Karpas-422 (cell line): ENCODE measurements at regions not wholly inside any gene's neighbourhood (a gene's known extent, or its start where the extent isn't known, plus 50 kb on each side); places are given as distances from the start of the nearest gene placed in this dataset.

Experiments
- DNase-seq: peaks from one replicate; pipeline ENCODE4 v3.0.0-alpha.2; 2015
- H2AFZ ChIP-seq: fragments of 200-600 bp; sonication (generic); 2 replicates; pipeline ENCODE4 v1.6.1; 2014; ENCODE audit warnings: antibody characterized with exemption, low read length, mixed read lengths
- H3K27ac ChIP-seq: fragments of 200-600 bp; sonication (generic); 2 replicates; pipeline ENCODE4 v1.5.1; 2014; ENCODE audit warnings: mild to moderate bottlenecking, low read length, moderate library complexity
- H3K27me3 ChIP-seq: fragments of 200-600 bp; sonication (generic); 2 replicates; pipeline ENCODE4 v1.6.1; 2014; ENCODE audit warnings: low read length, mixed read lengths
- H3K36me3 ChIP-seq: fragments of 200-600 bp; sonication (generic); 2 replicates; pipeline ENCODE4 v1.6.1; 2014; ENCODE audit warnings: low read length, mixed read lengths; ENCODE audit not compliant: insufficient read depth
- H3K4me1 ChIP-seq: fragments of 200-600 bp; sonication (generic); 2 replicates; pipeline ENCODE4 v1.6.1; 2014; ENCODE audit warnings: mild to moderate bottlenecking, low read length, mixed read lengths
- H3K4me2 ChIP-seq: fragments of 200-600 bp; sonication (generic); 2 replicates; pipeline ENCODE4 v1.6.1; 2014; ENCODE audit warnings: low read length, low read depth, mild to moderate bottlenecking; ENCODE audit not compliant: poor library complexity, severe bottlenecking
- H3K4me3 ChIP-seq: fragments of 200-600 bp; sonication (generic); 2 replicates; pipeline ENCODE4 v1.5.1; 2014; ENCODE audit warnings: mild to moderate bottlenecking, antibody characterized with exemption, low read length, mixed read lengths
- H3K79me2 ChIP-seq: fragments of 200-600 bp; sonication (generic); 2 replicates; pipeline ENCODE4 v1.6.1; 2014; ENCODE audit warnings: mild to moderate bottlenecking, low read length, mixed read lengths
- H3K9ac ChIP-seq: fragments of 200-600 bp; sonication (generic); 2 replicates; pipeline ENCODE4 v1.6.0; 2014; ENCODE audit warnings: low read length
- H3K9me2 ChIP-seq: fragments of 200-600 bp; sonication (generic), shearing (Covaris generic); replicated peaks from 2 replicates; pipeline ENCODE4 v1.6.0; 2014; ENCODE audit warnings: mild to moderate bottlenecking, low read length, moderate library complexity; ENCODE audit not compliant: insufficient read depth
- H3K9me3 ChIP-seq: fragments of 300-700, 200-600 bp; sonication (generic); 2 replicates; pipeline ENCODE4 v1.6.1; 2014; ENCODE audit warnings: low read length, mixed read lengths
- H4K20me1 ChIP-seq: fragments of 200-600 bp; sonication (generic); 2 replicates; pipeline ENCODE4 v1.6.1; 2014; ENCODE audit warnings: mild to moderate bottlenecking, antibody characterized with exemption, low read length, low read depth; ENCODE audit not compliant: insufficient read depth

DNA sequence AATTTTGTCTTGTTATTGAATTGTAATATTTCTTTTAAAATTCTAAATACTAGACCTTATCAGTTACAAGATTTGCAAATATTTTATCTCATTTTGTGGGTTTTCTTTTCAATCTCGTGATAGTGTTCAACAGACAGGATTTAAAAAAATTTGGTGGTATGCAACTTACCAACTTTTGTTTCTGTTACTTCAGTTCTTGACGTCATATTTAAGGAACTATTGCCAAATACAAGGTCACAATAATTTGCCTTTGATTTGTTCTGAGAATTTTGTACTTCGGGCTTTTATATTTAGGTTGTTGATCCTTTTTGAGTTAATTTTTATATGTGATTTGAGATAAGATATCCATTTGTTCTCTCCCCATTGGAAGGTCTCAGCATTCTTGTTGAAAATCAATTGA, 876.6 kb downstream of the DCDC2C start:
- Histone ChIP-seq H3K4me3 (no peak overlapping the region), H3K27ac (no peak overlapping the region), H3K27me3 (no peaks in the 10 kb centered on the region), H2AFZ (no peak overlapping the region), H4K20me1 (no peaks in the 10 kb centered on the region), H3K4me2 (no peak overlapping the region), H3K9me3 (no peaks in the 10 kb centered on the region), H3K4me1 (no peaks in the 10 kb centered on the region), H3K9ac (no peak overlapping the region), H3K36me3 (no peaks in the 10 kb centered on the region), H3K9me2 (no peaks in the 10 kb centered on the region), H3K79me2 (no peaks in the 10 kb centered on the region)
- no peak for DNase-seq

DNA sequence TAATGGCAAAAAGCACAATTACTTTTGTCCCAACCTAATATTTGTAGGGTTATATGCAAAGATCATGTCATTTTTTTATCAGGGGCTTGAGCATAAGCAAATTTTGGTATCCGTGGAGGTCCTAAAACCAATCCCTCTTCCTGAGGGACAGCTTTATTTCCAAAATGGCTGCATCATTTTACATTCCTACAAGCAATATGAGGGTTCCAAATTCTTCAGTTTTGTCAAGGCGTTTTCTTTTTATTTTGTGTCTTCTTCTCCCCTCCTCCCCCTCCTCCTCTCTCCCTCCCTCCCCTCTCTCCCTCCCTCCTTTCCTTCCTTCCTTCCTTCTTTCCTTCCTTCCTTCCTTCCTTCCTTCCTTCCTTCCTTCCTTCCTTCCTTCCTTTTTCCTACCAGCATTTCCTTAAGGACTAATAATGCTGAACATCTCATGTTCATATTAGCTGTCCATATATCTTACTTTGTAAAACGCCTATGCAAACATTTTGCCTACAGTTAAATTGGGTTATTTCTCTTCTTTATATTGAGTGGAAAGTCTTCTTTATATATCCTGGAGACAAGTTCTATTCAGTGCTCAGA, 881.8 kb downstream of the DCDC2C start:
- no peak overlapping the region for H3K27ac ChIP-seq
- no peak for DNase-seq
- no peaks in the 10 kb centered on the region for H4K20me1 ChIP-seq
- H3K4me2 ChIP-seq, result no peak overlapping the region
- no peaks in the 10 kb centered on the region for H3K36me3 ChIP-seq
- H3K9me2 ChIP-seq, result no peaks in the 10 kb centered on the region
- no peaks in the 10 kb centered on the region for H3K9me3 ChIP-seq
- H3K9ac ChIP-seq, result no peak overlapping the region
- H3K4me3 ChIP-seq, result no peak overlapping the region
- H3K79me2 ChIP-seq, result no peaks in the 10 kb centered on the region
- H2AFZ ChIP-seq, result no peak overlapping the region
- no peaks in the 10 kb centered on the region for H3K27me3 ChIP-seq
- H3K4me1 ChIP-seq, result no peaks in the 10 kb centered on the region

DNA sequence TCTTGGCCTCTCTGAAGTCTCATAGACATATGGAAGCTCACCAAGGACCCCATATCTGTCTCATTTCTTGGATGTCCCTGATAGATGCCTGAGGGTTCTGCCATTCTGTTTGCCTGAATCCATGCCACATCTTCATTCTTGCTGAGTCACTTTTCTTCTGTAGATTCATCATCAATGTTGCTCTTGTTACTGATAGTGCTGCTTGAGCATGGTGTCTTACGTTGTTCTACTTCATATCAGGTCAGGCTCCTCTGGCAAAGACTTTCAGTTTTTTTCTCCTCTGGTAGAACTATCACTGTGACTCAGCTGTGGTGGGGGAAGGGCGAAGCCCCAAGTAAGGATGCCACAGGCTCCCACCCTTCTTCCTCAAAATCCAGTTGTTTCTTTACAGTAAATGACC, 885.2 kb downstream of the DCDC2C start:
- H3K4me3 ChIP-seq, result no peak overlapping the region
- DNase-seq, result no peak

DNA sequence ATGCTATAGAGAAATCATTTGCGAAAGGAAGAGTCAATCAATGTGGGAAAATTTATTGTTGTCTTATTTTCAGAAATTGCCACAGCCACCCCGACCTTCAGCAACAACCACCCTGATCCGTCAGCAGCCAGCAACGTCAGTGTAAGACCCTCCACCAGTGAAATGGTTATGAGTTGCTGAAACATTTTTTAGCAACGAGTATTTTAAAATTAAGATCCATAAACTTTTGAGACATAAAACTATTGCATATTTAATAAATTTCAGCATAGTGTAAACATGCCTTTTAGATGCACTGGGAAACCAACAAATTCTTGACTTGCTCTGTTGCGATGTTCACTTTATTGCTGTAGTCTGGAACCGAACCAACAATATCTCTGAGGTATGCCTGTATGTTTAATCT, 887.9 kb downstream of the DCDC2C start:
- Histone ChIP-seq H3K9me2 (no peaks in the 10 kb centered on the region), H3K27ac (no peak overlapping the region), H3K4me3 (no peak overlapping the region), H3K9me3 (no peaks in the 10 kb centered on the region), H3K27me3 (no peaks in the 10 kb centered on the region), H3K4me1 (no peaks in the 10 kb centered on the region), H2AFZ (no peak overlapping the region), H3K4me2 (no peak overlapping the region), H3K79me2 (no peaks in the 10 kb centered on the region), H4K20me1 (no peaks in the 10 kb centered on the region), H3K9ac (no peak overlapping the region), H3K36me3 (no peaks in the 10 kb centered on the region)
- no peak for DNase-seq

More for the DNA sequence above, 885.2 kb downstream of the DCDC2C start:
- Histone ChIP-seq H3K9me3 (no peaks in the 10 kb centered on the region), H3K79me2 (no peaks in the 10 kb centered on the region), H4K20me1 (no peaks in the 10 kb centered on the region), H3K4me2 (no peak overlapping the region), H3K9ac (no peak overlapping the region), H3K27me3 (no peaks in the 10 kb centered on the region), H3K27ac (no peak overlapping the region), H3K36me3 (no peaks in the 10 kb centered on the region), H2AFZ (no peak overlapping the region), H3K9me2 (no peaks in the 10 kb centered on the region), H3K4me1 (no peaks in the 10 kb centered on the region)

DNA sequence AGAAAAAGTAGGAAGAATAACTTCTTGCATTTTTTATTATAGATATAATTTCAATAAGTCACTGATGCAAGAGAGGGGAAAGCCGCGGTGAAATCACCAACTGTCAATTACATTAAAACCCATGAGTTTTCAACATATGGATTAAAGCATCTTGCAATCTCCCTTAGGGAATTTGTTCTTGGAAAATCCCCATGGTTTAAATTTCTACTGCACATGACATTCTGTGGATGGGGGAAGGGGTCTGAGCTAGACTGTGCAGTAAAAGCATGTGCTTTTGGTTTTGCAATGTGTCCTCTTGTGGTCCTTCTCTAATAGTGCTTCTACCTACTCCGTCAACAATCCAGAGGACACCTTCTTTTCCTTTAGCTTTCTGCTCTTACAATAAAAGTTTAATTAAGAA, 894.0 kb downstream of the DCDC2C start:
- DNase-seq, result no peak
- no peak overlapping the region for H3K4me3 ChIP-seq
- H4K20me1 ChIP-seq, result no peaks in the 10 kb centered on the region
- H2AFZ ChIP-seq, result no peak overlapping the region
- no peak overlapping the region for H3K4me2 ChIP-seq
- H3K36me3 ChIP-seq, result no peaks in the 10 kb centered on the region
- no peaks in the 10 kb centered on the region for H3K9me3 ChIP-seq
- H3K27me3 ChIP-seq, result no peaks in the 10 kb centered on the region
- H3K9me2 ChIP-seq, result no peaks in the 10 kb centered on the region
- no peak overlapping the region for H3K9ac ChIP-seq
- H3K4me1 ChIP-seq, result no peaks in the 10 kb centered on the region
- H3K79me2 ChIP-seq, result no peaks in the 10 kb centered on the region
- H3K27ac ChIP-seq, result no peak overlapping the region

DNA sequence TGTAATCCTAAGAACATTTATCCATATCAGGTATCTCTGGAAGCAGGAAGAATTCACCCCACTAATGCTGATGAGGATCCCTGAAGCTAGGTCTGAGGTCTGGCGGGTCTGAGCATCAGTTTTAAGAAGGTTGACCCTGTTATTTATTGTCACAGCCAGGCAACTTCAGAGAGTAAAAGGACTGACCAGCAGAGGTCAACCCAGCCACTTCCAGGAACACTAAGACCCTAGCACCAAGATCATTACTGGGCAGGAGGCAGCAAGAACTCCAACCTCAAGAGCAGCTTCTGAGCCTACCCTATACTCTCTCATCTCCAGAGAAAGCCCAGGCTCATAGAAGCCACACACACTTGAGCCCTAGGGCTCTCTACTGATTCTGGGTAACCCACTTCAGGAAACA, 901.4 kb downstream of the DCDC2C start:
- no peak overlapping the region for H3K4me3 ChIP-seq
- no peaks in the 10 kb centered on the region for H3K4me1 ChIP-seq
- no peaks in the 10 kb centered on the region for H3K9me2 ChIP-seq
- H3K9me3 ChIP-seq, result no peaks in the 10 kb centered on the region
- H3K9ac ChIP-seq, result no peak overlapping the region
- DNase-seq, result no peak
- H2AFZ ChIP-seq, result no peak overlapping the region
- H3K27me3 ChIP-seq, result no peaks in the 10 kb centered on the region
- H3K36me3 ChIP-seq, result no peaks in the 10 kb centered on the region
- no peak overlapping the region for H3K27ac ChIP-seq
- H3K79me2 ChIP-seq, result no peaks in the 10 kb centered on the region
- H3K4me2 ChIP-seq, result no peak overlapping the region
- no peaks in the 10 kb centered on the region for H4K20me1 ChIP-seq

DNA sequence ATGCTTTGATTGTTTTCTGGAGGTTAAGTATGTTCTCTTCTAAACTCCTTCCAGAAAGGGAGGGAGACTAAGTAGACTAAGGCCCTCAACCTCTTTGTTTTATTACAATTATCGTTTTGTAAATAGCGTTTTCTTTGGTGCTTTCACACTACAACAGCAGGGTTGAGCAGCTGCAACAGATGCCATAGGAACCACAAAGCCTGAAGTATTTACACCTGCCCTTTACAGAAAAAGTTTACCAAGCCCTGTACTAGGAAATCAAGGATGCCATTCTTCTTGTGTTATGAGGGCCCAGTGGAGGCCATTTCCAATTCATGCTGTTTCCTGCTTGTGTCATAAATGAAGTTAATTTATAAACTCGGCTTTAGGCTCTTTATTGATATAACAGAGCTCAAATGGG, 914.8 kb downstream of the DCDC2C start:
- H3K27ac ChIP-seq, result no peak overlapping the region
- H3K79me2 ChIP-seq, result no peaks in the 10 kb centered on the region
- no peak overlapping the region for H3K4me2 ChIP-seq
- no peak overlapping the region for H3K4me3 ChIP-seq
- no peak for DNase-seq
- H4K20me1 ChIP-seq, result no peaks in the 10 kb centered on the region
- no peaks in the 10 kb centered on the region for H3K36me3 ChIP-seq
- H3K4me1 ChIP-seq, result no peaks in the 10 kb centered on the region
- H3K9ac ChIP-seq, result no peak overlapping the region
- no peaks in the 10 kb centered on the region for H3K9me2 ChIP-seq
- no peak overlapping the region for H2AFZ ChIP-seq
- no peaks in the 10 kb centered on the region for H3K27me3 ChIP-seq
- H3K9me3 ChIP-seq, result no peaks in the 10 kb centered on the region

DNA sequence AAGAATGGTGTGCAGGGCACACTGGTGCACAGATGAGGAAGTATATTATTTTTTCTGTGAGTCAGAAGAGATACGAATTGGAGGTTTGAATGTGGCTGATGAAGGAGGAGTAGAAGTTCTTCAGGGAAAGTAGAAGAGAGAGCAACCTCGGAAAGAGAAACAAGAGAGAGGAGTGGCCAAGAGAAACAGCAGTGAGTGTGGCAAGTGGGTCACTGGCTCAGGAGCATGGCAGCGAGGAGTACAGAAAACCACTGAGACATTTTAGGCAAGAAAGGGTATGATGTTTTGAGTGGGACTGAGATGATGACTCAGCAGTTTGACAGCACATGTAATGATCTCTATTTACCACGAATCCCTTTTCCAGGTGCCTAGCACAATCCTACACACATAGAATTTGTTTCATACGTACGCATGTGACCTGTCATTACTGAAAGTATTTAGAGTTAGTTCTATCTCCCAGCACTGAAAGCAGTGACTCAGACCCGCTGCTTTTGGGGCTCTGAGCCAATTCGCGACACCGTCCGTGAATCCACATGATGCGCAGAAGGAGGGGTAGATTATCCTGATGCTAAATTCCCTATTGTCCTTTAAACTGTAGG, 915.4 kb downstream of the DCDC2C start:
- H3K9ac ChIP-seq, result no peak overlapping the region
- H3K4me3 ChIP-seq, result no peak overlapping the region
- no peaks in the 10 kb centered on the region for H3K27me3 ChIP-seq
- H3K9me3 ChIP-seq, result no peaks in the 10 kb centered on the region
- H4K20me1 ChIP-seq, result no peaks in the 10 kb centered on the region
- no peak overlapping the region for H2AFZ ChIP-seq
- no peaks in the 10 kb centered on the region for H3K36me3 ChIP-seq
- H3K27ac ChIP-seq, result no peak overlapping the region
- no peaks in the 10 kb centered on the region for H3K9me2 ChIP-seq
- H3K79me2 ChIP-seq, result no peaks in the 10 kb centered on the region
- no peak overlapping the region for H3K4me2 ChIP-seq
- H3K4me1 ChIP-seq, result no peaks in the 10 kb centered on the region
- DNase-seq, result no peak
